Caco-2 (cell line): ENCODE measurements at regions not wholly inside any gene's neighbourhood (a gene's known extent, or its start where the extent isn't known, plus 50 kb on each side); places are given as distances from the start of the nearest gene placed in this dataset.
"Not testable (repeated sequence)": the region's sequence is repeated elsewhere in the genome, so short reads cannot be mapped to it uniquely, and the experiment has no call there.

ENCODE experiments used
- BruUV-seq: library from RNA; stranded (reverse); fragments of 400-500 nt; replicated peaks from 2 replicates; lab custom pipeline; 2021; lab: Mats Ljungman, UMichigan
- CTCF ChIA-PET: fragments of 300-600 bp; sonication (Branson Sonifier 250); formaldehyde crosslinking; loops from one replicate; lab custom pipeline; 2022; ENCODE audit warnings: antibody characterized with exemption; lab: Charles Lee
- POLR2A ChIA-PET: fragments of 300-600 bp; sonication (Branson Sonifier 250); formaldehyde crosslinking; loops from one replicate; lab custom pipeline; 2022; ENCODE audit warnings: antibody characterized with exemption; lab: Charles Lee
- DNase-seq, 2 experiments: peaks; one replicate each; pipeline versions ENCODE4 v3.0.0 to v3.0.0-alpha.2; 2020 to 2022
- H3K27me3 ChIP-seq: replicated peaks from 2 replicates; pipeline ENCODE4 v1.6.0; 2011; ENCODE audit warnings: low read length; ENCODE audit not compliant: control insufficient read depth, insufficient read depth
- H3K36me3 ChIP-seq: 2 replicates; pipeline ENCODE4 v1.5.1; 2011; ENCODE audit warnings: low read length; ENCODE audit not compliant: control insufficient read depth, insufficient read depth
- H3K4me1 ChIP-seq: fragments of 250-450 bp; sonication (Bioruptor Pico); 2 replicates; pipeline ENCODE4 v1.5.1; 2020; ENCODE audit warnings: mild to moderate bottlenecking
- H3K4me3 ChIP-seq: 2 replicates; pipeline ENCODE4 v1.5.1; 2011; ENCODE audit warnings: low read depth, mild to moderate bottlenecking, control low read depth, low read length
- H3K9me3 ChIP-seq: fragments of 250-450 bp; sonication (Bioruptor Pico); 2 replicates; pipeline ENCODE4 v1.5.1; 2020; ENCODE audit warnings: mild to moderate bottlenecking, moderate library complexity
- H3K27ac Mint-ChIP-seq: one replicate; pipeline ENCODE4 v1.8.0; 2022; ENCODE audit warnings: mixed read lengths; ENCODE audit not compliant: unreplicated experiment
- H3K27me3 Mint-ChIP-seq: one replicate; pipeline ENCODE4 v1.8.0; 2022; ENCODE audit warnings: mixed read lengths; ENCODE audit not compliant: insufficient read depth, unreplicated experiment
- H3K36me3 Mint-ChIP-seq: one replicate; pipeline ENCODE4 v1.8.0; 2022; ENCODE audit warnings: mild to moderate bottlenecking, mixed read lengths; ENCODE audit not compliant: insufficient read depth, unreplicated experiment
- H3K4me1 Mint-ChIP-seq: one replicate; pipeline ENCODE4 v1.8.0; 2022; ENCODE audit warnings: low read depth, mixed read lengths; ENCODE audit not compliant: unreplicated experiment
- H3K4me3 Mint-ChIP-seq: one replicate; pipeline ENCODE4 v1.8.0; 2022; ENCODE audit warnings: mild to moderate bottlenecking, moderate library complexity, mixed read lengths; ENCODE audit not compliant: unreplicated experiment
- H3K9me3 Mint-ChIP-seq: one replicate; pipeline ENCODE4 v1.8.0; 2022; ENCODE audit warnings: mixed read lengths; ENCODE audit not compliant: unreplicated experiment
- CTCF ChIP-seq, 2 experiments: fragments of 200-600 bp in 1 of 2; IDR thresholded peaks; 1 replicate in 1 of 2; 2 replicates in 1 of 2; pipeline versions ENCODE4 v1.5.1 to v1.8.0; 2011 to 2022; ENCODE audit warnings: antibody characterized with exemption in 1 of 2, control low read depth in 1 of 2, inconsistent platforms in 1 of 2, low read depth in 1 of 2, low read length in 1 of 2, mild to moderate bottlenecking in 1 of 2, moderate library complexity in 1 of 2; ENCODE audit not compliant: insufficient read depth in 1 of 2, severe bottlenecking in 1 of 2, unreplicated experiment in 1 of 2
- intact Hi-C: fragments of 100-400 bp; cut with micrococcal nuclease; formaldehyde crosslinking; loops from one replicate; pipeline ENCODE4 v1.10.0; 2022; ENCODE audit not compliant: unreplicated experiment

GRCh38 chr6:7025861-7026260, 81.9 kb upstream of the RREB1 start:
- Mint-ChIP-seq H3K36me3 (no peaks in the 10 kb centered on the region), H3K4me1 (no peaks in the 10 kb centered on the region), H3K27ac (no peak overlapping the region), H3K4me3 (no peak overlapping the region), H3K27me3 (no peaks in the 10 kb centered on the region), H3K9me3 (no peaks in the 10 kb centered on the region)
- TF ChIP-seq CTCF (IDR thresholded peaks at IDR 0.05; ENCODE audit: insufficient read depth in 1 of 2, low read depth in 1 of 2, low read length in 1 of 2, severe bottlenecking in 1 of 2, unreplicated experiment in 1 of 2), result no peak
- no peaks in the 10 kb centered on the region for H3K36me3 ChIP-seq
- intact Hi-C loops, result no loop called here
- ChIA-PET CTCF (no interaction called here), POLR2A (interaction anchor here (0.6 kb wide), 1 partner anchor 14 kb away, joined by 3 read pairs; no protein-coding TSS in a partner anchor)
- no TSS peak for BruUV-seq
- no peaks in the 10 kb centered on the region for H3K9me3 ChIP-seq
- no peak for DNase-seq
- H3K4me1 ChIP-seq, result no peaks in the 10 kb centered on the region
- no peaks in the 10 kb centered on the region for H3K27me3 ChIP-seq
- no peak overlapping the region for H3K4me3 ChIP-seq

GRCh38 chr6:7028963-7029362, 78.8 kb upstream of the RREB1 start:
- H3K27ac Mint-ChIP-seq, H3K36me3 Mint-ChIP-seq, CTCF ChIA-PET, H3K4me1 Mint-ChIP-seq, H3K27me3 Mint-ChIP-seq, H3K4me1 ChIP-seq, DNase-seq, H3K4me3 Mint-ChIP-seq, BruUV-seq, POLR2A ChIA-PET, H3K9me3 ChIP-seq, H3K36me3 ChIP-seq, H3K9me3 Mint-ChIP-seq, intact Hi-C loops, H3K4me3 ChIP-seq, H3K27me3 ChIP-seq: not testable (repeated sequence)

GRCh38 chr6:7030968-7031367, 76.8 kb upstream of the RREB1 start:
- H3K27me3 Mint-ChIP-seq, H3K9me3 ChIP-seq, H3K4me3 Mint-ChIP-seq, intact Hi-C loops, CTCF ChIA-PET, H3K4me1 Mint-ChIP-seq, H3K27ac Mint-ChIP-seq, DNase-seq, H3K27me3 ChIP-seq, BruUV-seq, H3K4me1 ChIP-seq, POLR2A ChIA-PET, H3K9me3 Mint-ChIP-seq, H3K36me3 Mint-ChIP-seq, H3K4me3 ChIP-seq, H3K36me3 ChIP-seq: not testable (repeated sequence)

- no peaks in the 10 kb centered on the region for H3K27me3 Mint-ChIP-seq
- H3K4me3 ChIP-seq, result no peak overlapping the region
- H3K36me3 Mint-ChIP-seq, result no peaks in the 10 kb centered on the region
- H3K9me3 ChIP-seq, result no peaks in the 10 kb centered on the region
- no TSS peak for BruUV-seq
- ChIA-PET POLR2A (no interaction called here), CTCF (no interaction called here)
- H3K4me3 Mint-ChIP-seq, result no peak overlapping the region
- no peaks in the 10 kb centered on the region for H3K4me1 ChIP-seq
- no peak for TF ChIP-seq CTCF (IDR thresholded peaks at IDR 0.05; ENCODE audit: insufficient read depth in 1 of 2, low read depth in 1 of 2, low read length in 1 of 2, severe bottlenecking in 1 of 2, unreplicated experiment in 1 of 2)
- intact Hi-C loops, result no loop called here
- no peaks in the 10 kb centered on the region for H3K36me3 ChIP-seq
- H3K9me3 Mint-ChIP-seq, result no peaks in the 10 kb centered on the region
- H3K27ac Mint-ChIP-seq, result no peak overlapping the region
- no peaks in the 10 kb centered on the region for H3K4me1 Mint-ChIP-seq
- DNase-seq, result no peak
- H3K27me3 ChIP-seq, result no peaks in the 10 kb centered on the region
These were observed 74.6 kb upstream of the RREB1 start for GRCh38 chr6:7033202-7033601.
